HepG2 (cell line): ENCODE measurements at regions not wholly inside any gene's neighbourhood (a gene's known extent, or its start where the extent isn't known, plus 50 kb on each side); places are given as distances from the start of the nearest gene placed in this dataset.

Experiments
- ARNTL ChIP-seq: sonication (generic); formaldehyde crosslinking; IDR thresholded peaks from 2 replicates; pipeline ENCODE4 v1.4.0; 2020; ENCODE audit warnings: mild to moderate bottlenecking, missing genetic modification reagents
- CEBPG ChIP-seq: IDR thresholded peaks from 2 replicates; pipeline ENCODE4 v1.6.1; 2016
- CHD2 ChIP-seq: IDR thresholded peaks from 2 replicates; pipeline ENCODE4 v1.6.1; 2011; ENCODE audit warnings: low read depth, low read length, improper control_type of control experiment
- KDM5A ChIP-seq: fragments of 200-600 bp; sonication (generic); IDR thresholded peaks from 2 replicates; pipeline ENCODE4 v1.7.0; 2018; ENCODE audit warnings: antibody characterized with exemption, mild to moderate bottlenecking, low read length, borderline replicate concordance
- LCORL ChIP-seq, 2 experiments: fragments of 450-650 bp in 1 of 2; sonication (generic) in 1 of 2; formaldehyde crosslinking in 1 of 2; IDR thresholded peaks; 2 replicates each; pipeline versions ENCODE4 v1.5.0 to v1.6.1; 2017 to 2020; ENCODE audit warnings: antibody characterized with exemption in 1 of 2, missing genetic modification reagents in 1 of 2
- NPAS2 ChIP-seq: sonication (generic); formaldehyde crosslinking; IDR thresholded peaks from 2 replicates; pipeline ENCODE4 v1.8.0; 2022; ENCODE audit warnings: mild to moderate bottlenecking, missing genetic modification reagents, borderline replicate concordance
- PCBP2 ChIP-seq: fragments of 200-400 bp; formaldehyde crosslinking; optimal IDR thresholded peaks from 2 replicates; pipeline ENCODE3; 2018; ENCODE audit warnings: low read length, low read depth; ENCODE audit not compliant: poor library complexity, severe bottlenecking
- PHB2 ChIP-seq: fragments of 450-650 bp; IDR thresholded peaks from 2 replicates; pipeline ENCODE4 v1.6.1; 2018; ENCODE audit not compliant: partially characterized antibody
- PITX1 ChIP-seq: sonication (generic); formaldehyde crosslinking; IDR thresholded peaks from 2 replicates; pipeline ENCODE4 v1.5.1; 2020; ENCODE audit warnings: mild to moderate bottlenecking, missing genetic modification reagents
- U2AF1 ChIP-seq: fragments of 200-400 bp; formaldehyde crosslinking; optimal IDR thresholded peaks from 2 replicates; pipeline ENCODE3; 2017; ENCODE audit warnings: mild to moderate bottlenecking, low read depth, low read length
- ZBTB42 ChIP-seq: sonication (generic); formaldehyde crosslinking; IDR thresholded peaks from 2 replicates; pipeline ENCODE4 v1.5.0; 2020; ENCODE audit warnings: mild to moderate bottlenecking, missing genetic modification reagents
- ZNF20 ChIP-seq: sonication (generic); formaldehyde crosslinking; IDR thresholded peaks from 2 replicates; pipeline ENCODE4 v1.4.0; 2020; ENCODE audit warnings: mild to moderate bottlenecking, moderate library complexity, missing genetic modification reagents
- ZNF562 ChIP-seq: sonication (generic); formaldehyde crosslinking; IDR thresholded peaks from 2 replicates; pipeline ENCODE4 v1.8.0; 2022; ENCODE audit warnings: missing genetic modification reagents, borderline replicate concordance
- ZNF839 ChIP-seq: sonication (generic); formaldehyde crosslinking; IDR thresholded peaks from 2 replicates; pipeline ENCODE4 v1.4.0; 2020; ENCODE audit warnings: missing genetic modification reagents, mild to moderate bottlenecking, borderline replicate concordance
- TF ChIP-seq, protein P1 (sequence below): sonication (generic); formaldehyde crosslinking; IDR thresholded peaks from 2 replicates; pipeline ENCODE4 v1.5.1; 2020; ENCODE audit warnings: missing genetic modification reagents, mild to moderate bottlenecking, borderline replicate concordance
- TF ChIP-seq, protein P2 (sequence below): sonication (generic); formaldehyde crosslinking; IDR thresholded peaks from 2 replicates; pipeline ENCODE4 v1.5.1; 2020; ENCODE audit warnings: missing genetic modification reagents, mild to moderate bottlenecking, borderline replicate concordance
- TF ChIP-seq, protein P3 (sequence below): sonication (generic); formaldehyde crosslinking; IDR thresholded peaks from 2 replicates; pipeline ENCODE4 v1.5.0; 2020; ENCODE audit warnings: mild to moderate bottlenecking, missing genetic modification reagents, borderline replicate concordance
- TF ChIP-seq, protein P4 (sequence below): sonication (generic); formaldehyde crosslinking; IDR thresholded peaks from 2 replicates; pipeline ENCODE4 v1.4.0; 2020; ENCODE audit warnings: low read depth, mild to moderate bottlenecking, missing genetic modification reagents
- TF ChIP-seq, protein P5 (sequence below): sonication (generic); formaldehyde crosslinking; IDR thresholded peaks from 2 replicates; pipeline ENCODE4 v1.4.0; 2020; ENCODE audit warnings: missing genetic modification reagents
- TF ChIP-seq, protein P6 (sequence below): sonication (generic); formaldehyde crosslinking; IDR thresholded peaks from 2 replicates; pipeline ENCODE4 v1.5.0; 2020; ENCODE audit warnings: missing genetic modification reagents

DNA sequence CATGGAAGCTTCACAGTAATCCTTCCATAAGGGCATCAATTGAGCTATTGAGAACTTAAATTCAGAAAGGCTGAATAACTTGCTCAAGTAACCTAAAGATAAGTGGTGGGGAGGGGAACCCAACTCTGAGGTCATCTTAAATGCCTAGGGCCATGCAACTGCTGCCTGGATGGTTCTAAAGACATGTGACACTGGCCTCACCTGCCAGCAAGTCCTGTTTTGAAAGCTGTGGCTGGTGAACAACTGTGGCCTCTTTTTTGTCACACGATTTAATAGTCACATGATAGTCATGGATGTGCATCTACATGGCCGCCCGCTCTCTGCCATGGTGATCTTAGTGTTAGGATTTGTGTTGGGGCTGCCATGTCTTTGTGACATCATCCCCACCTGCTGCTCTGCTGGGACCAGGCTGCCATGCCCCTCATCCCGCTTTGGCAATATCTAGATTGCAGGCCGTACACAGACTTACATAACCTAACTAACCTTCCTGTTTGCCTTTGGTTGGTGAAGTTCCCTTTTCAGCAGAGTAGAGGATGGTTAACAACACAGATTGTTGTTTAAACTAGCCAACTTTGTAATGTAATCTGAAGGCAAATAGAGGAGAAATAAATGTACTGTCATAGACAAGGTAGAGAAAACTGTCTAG is 177.9 kb upstream of the SH3BP4 start (continued):
- no peak for TF ChIP-seq PITX1 (CRISPR knock-in tag)
- TF ChIP-seq, protein P1, sequence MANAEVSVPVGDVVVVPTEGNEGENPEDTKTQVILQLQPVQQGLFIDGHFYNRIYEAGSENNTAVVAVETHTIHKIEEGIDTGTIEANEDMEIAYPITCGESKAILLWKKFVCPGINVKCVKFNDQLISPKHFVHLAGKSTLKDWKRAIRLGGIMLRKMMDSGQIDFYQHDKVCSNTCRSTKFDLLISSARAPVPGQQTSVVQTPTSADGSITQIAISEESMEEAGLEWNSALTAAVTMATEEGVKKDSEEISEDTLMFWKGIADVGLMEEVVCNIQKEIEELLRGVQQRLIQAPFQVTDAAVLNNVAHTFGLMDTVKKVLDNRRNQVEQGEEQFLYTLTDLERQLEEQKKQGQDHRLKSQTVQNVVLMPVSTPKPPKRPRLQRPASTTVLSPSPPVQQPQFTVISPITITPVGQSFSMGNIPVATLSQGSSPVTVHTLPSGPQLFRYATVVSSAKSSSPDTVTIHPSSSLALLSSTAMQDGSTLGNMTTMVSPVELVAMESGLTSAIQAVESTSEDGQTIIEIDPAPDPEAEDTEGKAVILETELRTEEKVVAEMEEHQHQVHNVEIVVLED (CRISPR knock-in tag), result no peak
- TF ChIP-seq ZNF20 (CRISPR knock-in tag), result no peak
- TF ChIP-seq PHB2, result no peak
- TF ChIP-seq, protein P2, sequence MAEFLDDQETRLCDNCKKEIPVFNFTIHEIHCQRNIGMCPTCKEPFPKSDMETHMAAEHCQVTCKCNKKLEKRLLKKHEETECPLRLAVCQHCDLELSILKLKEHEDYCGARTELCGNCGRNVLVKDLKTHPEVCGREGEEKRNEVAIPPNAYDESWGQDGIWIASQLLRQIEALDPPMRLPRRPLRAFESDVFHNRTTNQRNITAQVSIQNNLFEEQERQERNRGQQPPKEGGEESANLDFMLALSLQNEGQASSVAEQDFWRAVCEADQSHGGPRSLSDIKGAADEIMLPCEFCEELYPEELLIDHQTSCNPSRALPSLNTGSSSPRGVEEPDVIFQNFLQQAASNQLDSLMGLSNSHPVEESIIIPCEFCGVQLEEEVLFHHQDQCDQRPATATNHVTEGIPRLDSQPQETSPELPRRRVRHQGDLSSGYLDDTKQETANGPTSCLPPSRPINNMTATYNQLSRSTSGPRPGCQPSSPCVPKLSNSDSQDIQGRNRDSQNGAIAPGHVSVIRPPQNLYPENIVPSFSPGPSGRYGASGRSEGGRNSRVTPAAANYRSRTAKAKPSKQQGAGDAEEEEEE (CRISPR knock-in tag), result no peak
- TF ChIP-seq, protein P3, sequence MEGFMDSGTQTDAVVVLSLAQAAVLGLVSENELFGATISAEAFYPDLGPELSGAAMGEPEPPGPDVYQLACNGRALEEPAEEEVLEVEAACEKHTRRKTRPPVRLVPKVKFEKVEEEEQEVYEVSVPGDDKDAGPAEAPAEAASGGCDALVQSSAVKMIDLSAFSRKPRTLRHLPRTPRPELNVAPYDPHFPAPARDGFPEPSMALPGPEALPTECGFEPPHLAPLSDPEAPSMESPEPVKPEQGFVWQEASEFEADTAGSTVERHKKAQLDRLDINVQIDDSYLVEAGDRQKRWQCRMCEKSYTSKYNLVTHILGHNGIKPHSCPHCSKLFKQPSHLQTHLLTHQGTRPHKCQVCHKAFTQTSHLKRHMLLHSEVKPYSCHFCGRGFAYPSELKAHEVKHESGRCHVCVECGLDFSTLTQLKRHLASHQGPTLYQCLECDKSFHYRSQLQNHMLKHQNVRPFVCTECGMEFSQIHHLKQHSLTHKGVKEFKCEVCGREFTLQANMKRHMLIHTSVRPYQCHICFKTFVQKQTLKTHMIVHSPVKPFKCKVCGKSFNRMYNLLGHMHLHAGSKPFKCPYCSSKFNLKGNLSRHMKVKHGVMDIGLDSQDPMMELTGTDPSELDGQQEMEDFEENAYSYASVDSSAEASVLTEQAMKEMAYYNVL, result no peak
- no peak for TF ChIP-seq ARNTL (CRISPR knock-in tag)
- TF ChIP-seq CEBPG (CRISPR knock-in tag), result peak; percentile 62
- TF ChIP-seq NPAS2 (CRISPR knock-in tag), result no peak
- TF ChIP-seq, protein P4, sequence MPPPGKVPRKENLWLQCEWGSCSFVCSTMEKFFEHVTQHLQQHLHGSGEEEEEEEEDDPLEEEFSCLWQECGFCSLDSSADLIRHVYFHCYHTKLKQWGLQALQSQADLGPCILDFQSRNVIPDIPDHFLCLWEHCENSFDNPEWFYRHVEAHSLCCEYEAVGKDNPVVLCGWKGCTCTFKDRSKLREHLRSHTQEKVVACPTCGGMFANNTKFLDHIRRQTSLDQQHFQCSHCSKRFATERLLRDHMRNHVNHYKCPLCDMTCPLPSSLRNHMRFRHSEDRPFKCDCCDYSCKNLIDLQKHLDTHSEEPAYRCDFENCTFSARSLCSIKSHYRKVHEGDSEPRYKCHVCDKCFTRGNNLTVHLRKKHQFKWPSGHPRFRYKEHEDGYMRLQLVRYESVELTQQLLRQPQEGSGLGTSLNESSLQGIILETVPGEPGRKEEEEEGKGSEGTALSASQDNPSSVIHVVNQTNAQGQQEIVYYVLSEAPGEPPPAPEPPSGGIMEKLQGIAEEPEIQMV, result no peak
- no peak for TF ChIP-seq ZBTB42 (CRISPR knock-in tag)
- no peak for TF ChIP-seq ZNF839 (CRISPR knock-in tag)
- TF ChIP-seq, protein P5, sequence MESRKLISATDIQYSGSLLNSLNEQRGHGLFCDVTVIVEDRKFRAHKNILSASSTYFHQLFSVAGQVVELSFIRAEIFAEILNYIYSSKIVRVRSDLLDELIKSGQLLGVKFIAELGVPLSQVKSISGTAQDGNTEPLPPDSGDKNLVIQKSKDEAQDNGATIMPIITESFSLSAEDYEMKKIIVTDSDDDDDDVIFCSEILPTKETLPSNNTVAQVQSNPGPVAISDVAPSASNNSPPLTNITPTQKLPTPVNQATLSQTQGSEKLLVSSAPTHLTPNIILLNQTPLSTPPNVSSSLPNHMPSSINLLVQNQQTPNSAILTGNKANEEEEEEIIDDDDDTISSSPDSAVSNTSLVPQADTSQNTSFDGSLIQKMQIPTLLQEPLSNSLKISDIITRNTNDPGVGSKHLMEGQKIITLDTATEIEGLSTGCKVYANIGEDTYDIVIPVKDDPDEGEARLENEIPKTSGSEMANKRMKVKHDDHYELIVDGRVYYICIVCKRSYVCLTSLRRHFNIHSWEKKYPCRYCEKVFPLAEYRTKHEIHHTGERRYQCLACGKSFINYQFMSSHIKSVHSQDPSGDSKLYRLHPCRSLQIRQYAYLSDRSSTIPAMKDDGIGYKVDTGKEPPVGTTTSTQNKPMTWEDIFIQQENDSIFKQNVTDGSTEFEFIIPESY (CRISPR knock-in tag), result peak; percentile 50; the same call in 1 of the 2 replicates
- TF ChIP-seq KDM5A, result no peak
- no peak for TF ChIP-seq CHD2
- TF ChIP-seq PCBP2, result no peak
- TF ChIP-seq U2AF1, result no peak
- no peak for TF ChIP-seq ZNF562 (CRISPR knock-in tag)
- TF ChIP-seq LCORL (IDR thresholded peaks at IDR 0.05), result no peak
- TF ChIP-seq LCORL (CRISPR knock-in tag; IDR thresholded peaks at IDR 0.05), result 0 out of 2 replicates have a peak, but pooled peaks have one; percentile 44
- TF ChIP-seq, protein P6, sequence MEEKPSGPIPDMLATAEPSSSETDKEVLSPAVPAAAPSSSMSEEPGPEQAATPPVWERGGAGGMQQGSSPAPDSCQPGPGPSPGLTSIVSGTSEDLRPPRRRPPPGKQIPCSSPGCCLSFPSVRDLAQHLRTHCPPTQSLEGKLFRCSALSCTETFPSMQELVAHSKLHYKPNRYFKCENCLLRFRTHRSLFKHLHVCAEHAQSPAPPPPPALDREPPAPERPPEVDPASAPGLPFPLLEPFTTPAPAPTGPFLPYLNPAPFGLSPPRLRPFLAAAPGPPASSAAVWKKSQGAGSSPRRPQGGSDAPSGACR (CRISPR knock-in tag), result no peak
